Neural crest cell (in vitro differentiated cells): ENCODE measurements at regions not wholly inside any gene's neighbourhood (a gene's known extent, or its start where the extent isn't known, plus 50 kb on each side); places are given as distances from the start of the nearest gene placed in this dataset.

Source experiments
- DNase-seq: peaks from one replicate; pipeline ENCODE4 v3.0.0; 2021; ENCODE audit warnings: low read depth, mixed read lengths, low spot score
- H3K27ac Mint-ChIP-seq: one replicate; pipeline ENCODE4 v1.8.0; 2021; ENCODE audit warnings: mild to moderate bottlenecking, mixed read lengths; ENCODE audit not compliant: unreplicated experiment
- H3K27me3 Mint-ChIP-seq: 2 replicates; pipeline ENCODE4 v1.8.0; 2021; ENCODE audit warnings: low read depth, mild to moderate bottlenecking, mixed read lengths
- H3K36me3 Mint-ChIP-seq: 2 replicates; pipeline ENCODE4 v1.8.0; 2021; ENCODE audit warnings: low read depth, mild to moderate bottlenecking, mixed read lengths
- H3K4me1 Mint-ChIP-seq: 2 replicates; pipeline ENCODE4 v1.8.0; 2021; ENCODE audit warnings: mixed read lengths
- H3K4me3 Mint-ChIP-seq: one replicate; pipeline ENCODE4 v1.8.0; 2021; ENCODE audit warnings: mild to moderate bottlenecking, mixed read lengths
- H3K9me3 Mint-ChIP-seq: 2 replicates; pipeline ENCODE4 v1.8.0; 2021; ENCODE audit warnings: mixed read lengths
- TF ChIP-seq, protein P1 (sequence below): fragments of 200-600 bp; sonication (generic); conservative IDR thresholded peaks from 2 replicates; pipeline ENCODE4 v1.5.0; 2021; ENCODE audit warnings: antibody characterized with exemption, mild to moderate bottlenecking

DNA sequence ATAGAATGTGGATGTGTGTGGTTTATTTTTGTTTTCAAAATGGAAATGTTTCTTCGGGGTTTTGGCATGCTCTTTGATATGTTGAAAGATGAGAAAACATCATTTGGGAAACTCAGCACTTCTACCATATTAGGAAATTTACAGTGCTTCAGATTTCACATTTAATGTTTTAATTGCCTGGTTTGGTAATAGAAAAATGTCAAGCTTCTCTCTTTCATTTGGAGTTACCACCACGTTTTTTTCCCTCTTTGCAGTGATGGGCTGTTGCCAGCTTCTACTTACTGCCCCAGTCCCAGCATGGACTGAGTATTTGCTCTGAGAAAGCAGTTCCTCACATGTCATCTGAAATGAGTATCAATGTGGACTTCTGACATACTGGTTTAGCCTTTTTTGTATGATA is 267.7 kb downstream of the PRL start:
- TF ChIP-seq, protein P1, sequence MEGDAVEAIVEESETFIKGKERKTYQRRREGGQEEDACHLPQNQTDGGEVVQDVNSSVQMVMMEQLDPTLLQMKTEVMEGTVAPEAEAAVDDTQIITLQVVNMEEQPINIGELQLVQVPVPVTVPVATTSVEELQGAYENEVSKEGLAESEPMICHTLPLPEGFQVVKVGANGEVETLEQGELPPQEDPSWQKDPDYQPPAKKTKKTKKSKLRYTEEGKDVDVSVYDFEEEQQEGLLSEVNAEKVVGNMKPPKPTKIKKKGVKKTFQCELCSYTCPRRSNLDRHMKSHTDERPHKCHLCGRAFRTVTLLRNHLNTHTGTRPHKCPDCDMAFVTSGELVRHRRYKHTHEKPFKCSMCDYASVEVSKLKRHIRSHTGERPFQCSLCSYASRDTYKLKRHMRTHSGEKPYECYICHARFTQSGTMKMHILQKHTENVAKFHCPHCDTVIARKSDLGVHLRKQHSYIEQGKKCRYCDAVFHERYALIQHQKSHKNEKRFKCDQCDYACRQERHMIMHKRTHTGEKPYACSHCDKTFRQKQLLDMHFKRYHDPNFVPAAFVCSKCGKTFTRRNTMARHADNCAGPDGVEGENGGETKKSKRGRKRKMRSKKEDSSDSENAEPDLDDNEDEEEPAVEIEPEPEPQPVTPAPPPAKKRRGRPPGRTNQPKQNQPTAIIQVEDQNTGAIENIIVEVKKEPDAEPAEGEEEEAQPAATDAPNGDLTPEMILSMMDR: no peak
- H3K9me3 Mint-ChIP-seq: no peaks in the 10 kb centered on the region
- H3K4me3 Mint-ChIP-seq: no peak overlapping the region
- no peaks in the 10 kb centered on the region for H3K27me3 Mint-ChIP-seq
- H3K27ac Mint-ChIP-seq: peak overlapping the region; percentile 7
- DNase-seq: no peak
- no peaks in the 10 kb centered on the region for H3K36me3 Mint-ChIP-seq
- peaks cover 41% of the 10 kb centered on the region for H3K4me1 Mint-ChIP-seq

DNA sequence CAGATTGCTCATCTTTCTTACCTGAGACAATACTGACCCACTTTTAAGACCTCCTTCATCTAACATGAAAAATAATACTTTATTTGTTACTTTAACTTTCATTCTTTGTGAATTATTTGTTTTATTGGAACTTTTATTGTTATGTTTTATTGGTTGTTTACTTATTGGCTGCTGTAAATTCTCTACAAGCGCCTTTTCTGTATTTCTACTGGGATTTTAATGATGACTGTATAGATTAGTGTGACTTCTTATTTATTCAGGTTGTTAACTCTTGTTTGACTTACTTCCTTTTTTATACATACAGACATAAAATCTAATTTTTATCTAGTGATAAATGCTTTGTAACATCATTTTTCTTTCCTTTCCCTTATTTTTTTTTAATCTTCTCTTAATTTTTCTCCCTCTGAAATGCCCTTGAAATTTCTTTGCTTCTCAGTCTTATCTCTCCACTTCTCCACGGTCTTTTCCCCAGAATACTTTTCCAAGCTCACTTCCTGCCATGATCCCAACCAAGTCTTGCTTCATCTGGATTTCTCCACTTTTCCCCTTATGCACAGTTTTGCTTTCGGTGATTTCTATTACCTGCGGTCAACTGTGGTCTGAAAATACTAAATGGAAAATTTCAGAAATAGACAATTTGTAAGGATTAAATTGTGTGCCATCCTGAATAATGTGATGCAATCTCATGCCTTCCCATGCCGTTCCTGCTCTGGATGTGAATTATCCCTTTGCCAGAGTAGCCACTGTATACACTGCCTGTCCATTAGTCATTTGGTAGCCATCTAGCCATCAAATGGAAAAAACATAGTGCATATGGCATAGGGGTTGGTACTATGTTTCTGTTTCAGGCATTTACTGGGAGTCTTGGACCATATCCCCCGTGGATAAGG is 265.9 kb downstream of the PRL start:
- Mint-ChIP-seq H3K9me3 (no peaks in the 10 kb centered on the region), H3K4me1 (peaks cover 34% of the 10 kb centered on the region), H3K27me3 (no peaks in the 10 kb centered on the region), H3K36me3 (no peaks in the 10 kb centered on the region), H3K27ac (no peak overlapping the region), H3K4me3 (no peak overlapping the region)
- TF ChIP-seq, protein P1: no peak
- no peak for DNase-seq

DNA sequence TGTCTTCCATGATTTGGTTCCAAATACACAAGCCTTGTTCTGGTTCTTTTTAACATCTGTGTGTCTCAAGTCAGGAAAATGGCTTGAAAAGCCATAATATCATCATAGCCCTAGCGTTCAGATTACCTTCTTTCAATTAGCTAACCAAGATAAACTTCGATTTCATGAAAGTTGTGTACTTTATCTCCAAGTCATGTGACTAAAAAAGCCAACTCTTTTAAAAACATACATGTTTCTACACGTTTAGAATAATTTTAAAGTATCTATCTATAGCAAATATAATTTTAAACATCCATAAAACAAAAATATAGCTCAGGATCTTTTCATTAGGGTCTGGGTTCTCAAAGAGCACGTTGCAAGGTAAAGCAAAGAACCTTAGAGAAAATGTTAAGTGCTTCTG is 261.1 kb downstream of the PRL start:
- H3K27me3 Mint-ChIP-seq: no peaks in the 10 kb centered on the region
- H3K4me1 Mint-ChIP-seq: peaks cover 21% of the 10 kb centered on the region
- peaks cover 17% of the 10 kb centered on the region for H3K36me3 Mint-ChIP-seq
- H3K27ac Mint-ChIP-seq: no peak overlapping the region
- DNase-seq: no peak
- TF ChIP-seq, protein P1: no peak
- H3K9me3 Mint-ChIP-seq: peaks cover 8% of the 10 kb centered on the region
- no peak overlapping the region for H3K4me3 Mint-ChIP-seq

DNA sequence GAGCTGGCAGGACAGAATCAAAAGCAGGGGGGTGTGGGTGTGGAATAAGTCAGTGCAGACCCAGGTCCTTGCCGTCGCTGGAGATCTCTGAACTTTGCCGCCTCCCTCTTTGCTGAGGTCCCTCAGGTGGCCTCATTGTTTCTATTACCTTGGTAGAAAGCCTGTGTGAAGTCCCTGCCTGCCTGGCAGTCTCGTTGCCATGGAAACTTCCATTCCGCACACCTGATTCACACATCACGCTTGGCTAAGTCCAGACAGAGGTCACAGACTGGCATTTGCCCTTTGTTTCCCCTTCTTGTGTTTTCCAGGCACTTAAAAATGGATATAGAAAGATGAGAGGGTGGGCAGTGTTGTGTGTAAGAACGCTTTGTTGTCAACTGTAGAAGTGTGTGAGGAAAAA is 260.6 kb downstream of the PRL start:
- Mint-ChIP-seq H3K4me1 (peaks cover 21% of the 10 kb centered on the region), H3K9me3 (peaks cover 8% of the 10 kb centered on the region), H3K27ac (no peak overlapping the region), H3K4me3 (no peak overlapping the region), H3K36me3 (peaks cover 17% of the 10 kb centered on the region), H3K27me3 (no peaks in the 10 kb centered on the region)
- TF ChIP-seq, protein P1: no peak
- DNase-seq: no peak

DNA sequence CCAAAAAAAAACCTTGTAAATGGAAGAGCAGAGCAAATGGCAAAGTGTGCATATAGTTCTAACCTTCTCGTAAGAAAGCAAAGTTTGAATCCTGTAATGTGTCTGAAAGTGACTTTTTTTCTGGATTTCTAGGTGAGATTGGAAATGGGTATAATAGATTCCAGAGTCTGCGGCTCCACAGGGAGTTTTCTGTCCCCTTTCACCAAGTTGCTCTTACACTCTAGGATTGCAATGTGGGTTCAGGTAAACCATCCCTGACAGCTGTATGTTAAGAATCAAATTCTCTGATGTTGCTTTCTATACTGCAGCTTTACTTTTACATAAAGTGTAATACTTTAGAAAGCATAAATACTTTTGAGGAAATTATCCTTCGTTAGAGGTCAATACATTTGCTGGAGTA is 260.1 kb downstream of the PRL start:
- Mint-ChIP-seq H3K27me3 (no peaks in the 10 kb centered on the region), H3K27ac (no peak overlapping the region)

More for the DNA sequence above, 260.1 kb downstream of the PRL start:
- Mint-ChIP-seq H3K4me3 (no peak overlapping the region), H3K4me1 (peaks cover 21% of the 10 kb centered on the region), H3K9me3 (peaks cover 8% of the 10 kb centered on the region), H3K36me3 (peaks cover 17% of the 10 kb centered on the region)
- no peak for DNase-seq
- TF ChIP-seq, protein P1: no peak
